Upper lobe of right lung (tissue), 1 donor: ENCODE measurements at regions not wholly inside any gene's neighbourhood (a gene's known extent, or its start where the extent isn't known, plus 50 kb on each side); places are given as distances from the start of the nearest gene placed in this dataset.

ENCODE experiments used
- ATAC-seq: fragments of 200-7000 bp; cut with Tn5 transposase; one replicate; pipeline ENCODE4 v1.9.1; 2020; ENCODE audit warnings: mild to moderate bottlenecking, moderate library complexity
- DNase-seq: peaks from one replicate; pipeline ENCODE4 v3.0.0-alpha.2; 2020
- H3K27ac ChIP-seq: fragments of 200-600 bp; one replicate; pipeline ENCODE4 v1.8.0; 2022
- H3K27me3 ChIP-seq: fragments of 200-600 bp; one replicate; pipeline ENCODE4 v1.8.0; 2022; ENCODE audit warnings: mild to moderate bottlenecking
- H3K36me3 ChIP-seq: fragments of 200-600 bp; one replicate; pipeline ENCODE4 v1.8.0; 2022
- H3K4me1 ChIP-seq: fragments of 200-600 bp; one replicate; pipeline ENCODE4 v1.8.0; 2022
- H3K4me3 ChIP-seq: fragments of 200-600 bp; one replicate; pipeline ENCODE4 v1.8.0; 2022; ENCODE audit warnings: mild to moderate bottlenecking
- H3K9me3 ChIP-seq: fragments of 200-600 bp; one replicate; pipeline ENCODE4 v1.8.0; 2022
- CTCF ChIP-seq: fragments of 200-600 bp; IDR thresholded peaks from one replicate; pipeline ENCODE4 v1.8.0; 2022; ENCODE audit warnings: antibody characterized with exemption
- intact Hi-C: fragments of 100-400 bp; cut with DNase I; formaldehyde crosslinking; loops from one replicate; pipeline ENCODE4 v1.11.0; 2022
- donor health status: DM: no; HTN: yes; CAD: no; lungs with severe emphysema.

GRCh38 chr4:96240041-96240440 is 400.1 kb downstream of the PDHA2 start:
- H3K36me3 ChIP-seq = no peaks in the 10 kb centered on the region
- H3K4me1 ChIP-seq = no peaks in the 10 kb centered on the region
- intact Hi-C loops = no loop called here
- no peak overlapping the region for H3K4me3 ChIP-seq
- no peak overlapping the region for H3K27ac ChIP-seq
- no peaks in the 10 kb centered on the region for H3K9me3 ChIP-seq
- ATAC-seq (no peak), DNase-seq (no peak)
- no peak for TF ChIP-seq CTCF
- H3K27me3 ChIP-seq = no peaks in the 10 kb centered on the region

GRCh38 chr4:96241819-96242218 is 401.9 kb downstream of the PDHA2 start:
- intact Hi-C loops = no loop called here
- Histone ChIP-seq H3K4me1 (no peaks in the 10 kb centered on the region), H3K27me3 (no peaks in the 10 kb centered on the region), H3K4me3 (no peak overlapping the region), H3K9me3 (no peaks in the 10 kb centered on the region), H3K36me3 (no peaks in the 10 kb centered on the region), H3K27ac (no peak overlapping the region)
- TF ChIP-seq CTCF = no peak
- no peak for DNase-seq
- no peak for ATAC-seq

GRCh38 chr4:96247096-96247495 is 407.2 kb downstream of the PDHA2 start:
- TF ChIP-seq CTCF = no peak
- H3K36me3 ChIP-seq = no peaks in the 10 kb centered on the region
- no peak overlapping the region for H3K27ac ChIP-seq
- H3K4me1 ChIP-seq = no peaks in the 10 kb centered on the region
- ATAC-seq (no peak), DNase-seq (no peak)
- no peaks in the 10 kb centered on the region for H3K9me3 ChIP-seq
- no peak overlapping the region for H3K4me3 ChIP-seq
- intact Hi-C loops = no loop called here
- H3K27me3 ChIP-seq = no peaks in the 10 kb centered on the region

- TF ChIP-seq CTCF = no peak
- intact Hi-C loops = no loop called here
- no peaks in the 10 kb centered on the region for H3K27me3 ChIP-seq
- no peak overlapping the region for H3K27ac ChIP-seq
- H3K9me3 ChIP-seq = no peaks in the 10 kb centered on the region
- DNase-seq (no peak), ATAC-seq (no peak)
- H3K4me1 ChIP-seq = no peaks in the 10 kb centered on the region
- H3K36me3 ChIP-seq = no peaks in the 10 kb centered on the region
- H3K4me3 ChIP-seq = no peak overlapping the region
These were observed 408.3 kb downstream of the PDHA2 start for GRCh38 chr4:96248225-96248624.

GRCh38 chr4:96260064-96260682 is 420.3 kb downstream of the PDHA2 start:
- no peak for DNase-seq
- Histone ChIP-seq H3K27ac (no peak overlapping the region), H3K9me3 (no peaks in the 10 kb centered on the region), H3K4me1 (no peaks in the 10 kb centered on the region), H3K27me3 (no peaks in the 10 kb centered on the region), H3K4me3 (no peak overlapping the region), H3K36me3 (no peaks in the 10 kb centered on the region)
- TF ChIP-seq CTCF = no peak
- intact Hi-C loops = no loop called here
- ATAC-seq = no peak

- no peaks in the 10 kb centered on the region for H3K27me3 ChIP-seq
- ATAC-seq = no peak
- H3K36me3 ChIP-seq = no peaks in the 10 kb centered on the region
- H3K4me3 ChIP-seq = no peak overlapping the region
- H3K9me3 ChIP-seq = no peaks in the 10 kb centered on the region
- no peaks in the 10 kb centered on the region for H3K4me1 ChIP-seq
- no peak for DNase-seq
- intact Hi-C loops = no loop called here
- no peak overlapping the region for H3K27ac ChIP-seq
- TF ChIP-seq CTCF = no peak
These were observed 422.2 kb downstream of the PDHA2 start for GRCh38 chr4:96262057-96262456.
